Left hindlimb (tissue), 1 donor: ENCODE measurements at regions not wholly inside any gene's neighbourhood (a gene's known extent, or its start where the extent isn't known, plus 50 kb on each side); places are given as distances from the start of the nearest gene placed in this dataset.

Experiments used
- DNase-seq: peaks from one replicate; pipeline ENCODE4 v3.0.0-alpha.2; 2018

- DNase-seq = no peak
Measured at GRCh38 chr1:184813528-184814089, 59.0 kb upstream of the EDEM3 start.

DNA sequence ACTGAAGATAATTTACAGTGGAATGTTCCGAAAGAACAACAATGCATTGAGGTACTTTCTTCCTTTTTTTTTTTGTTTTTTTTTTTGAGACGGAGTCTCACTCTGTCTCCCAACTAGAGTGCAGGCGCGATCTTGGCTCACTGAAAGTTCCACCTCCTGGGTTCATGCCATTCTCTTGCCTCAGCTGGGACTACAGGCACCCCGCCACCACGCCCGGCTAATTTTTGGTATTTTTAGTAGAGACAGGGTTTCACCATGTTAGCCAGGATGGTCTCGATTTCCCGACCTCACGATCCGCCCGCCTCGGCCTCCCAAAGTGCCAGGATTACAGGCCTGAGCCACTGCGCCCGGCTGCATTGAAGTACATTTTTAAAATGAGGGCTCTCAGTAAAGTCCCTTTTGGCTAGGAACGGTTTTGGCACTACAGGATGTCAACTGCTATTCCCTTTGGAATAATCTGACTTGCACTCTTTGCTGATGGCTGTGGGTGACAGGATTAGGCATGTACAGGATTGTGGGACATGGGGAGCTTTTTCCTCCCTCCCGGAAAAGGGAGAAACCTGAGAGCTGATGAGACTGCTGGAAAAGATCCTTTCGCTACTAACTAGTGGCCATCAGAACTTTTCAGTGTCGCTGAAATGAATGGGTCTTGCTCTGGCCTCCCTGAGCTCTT is 56.9 kb upstream of the EDEM3 start:
- DNase-seq = no peak

GRCh38 chr1:184810735-184811343 is 56.2 kb upstream of the EDEM3 start:
- DNase-seq = peak; percentile 63

- DNase-seq = no peak
Measured at GRCh38 chr1:184806296-184806721, 51.7 kb upstream of the EDEM3 start.

DNA sequence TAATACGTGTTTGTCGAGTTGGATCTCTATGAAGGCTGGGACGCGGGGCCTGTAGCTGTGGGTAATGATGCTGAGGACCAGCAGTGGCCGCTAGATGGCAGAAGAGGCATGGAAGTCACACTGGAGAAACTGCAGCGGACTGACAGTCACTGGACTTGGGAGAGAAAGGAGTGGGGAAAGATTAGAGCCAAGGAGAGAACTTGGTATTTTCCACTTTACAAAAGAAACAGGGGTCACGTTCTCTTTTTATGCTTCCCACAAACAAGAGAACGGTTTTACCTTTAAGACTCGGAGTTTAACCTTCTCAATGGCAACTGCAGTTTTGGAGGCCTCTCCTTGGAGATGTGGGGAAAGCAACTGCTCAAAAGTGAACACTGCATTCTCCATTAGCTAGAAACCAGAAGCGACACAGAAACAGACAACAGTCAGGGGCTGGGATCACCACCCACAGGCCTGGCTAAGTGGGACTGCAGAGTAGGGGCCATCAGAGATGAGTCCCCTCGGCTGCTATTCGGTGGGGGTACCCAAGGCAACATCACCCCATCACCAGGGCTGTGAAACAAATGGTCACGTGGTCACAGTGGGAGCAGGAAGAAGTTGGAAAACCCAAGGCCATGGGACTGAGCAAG is 51.1 kb upstream of the EDEM3 start:
- peak; percentile 91 for DNase-seq
